Lower leg skin (tissue), 4 donors: ENCODE measurements at regions not wholly inside any gene's neighbourhood (a gene's known extent, or its start where the extent isn't known, plus 50 kb on each side); places are given as distances from the start of the nearest gene placed in this dataset.
"Not testable (repeated sequence)": the region's sequence is repeated elsewhere in the genome, so short reads cannot be mapped to it uniquely, and the experiment has no call there.

Source experiments
- DNase-seq, 2 donors: peaks; one replicate each; pipeline ENCODE4 v3.0.0-alpha.2; 2019; ENCODE audit warnings: low spot score in 2 of 2
- H3K4me3 ChIP-seq: fragments of 200-600 bp; sonication (generic); 2 replicates; pipeline ENCODE4 v1.5.1; 2017; ENCODE audit warnings: mild to moderate bottlenecking, low read depth; ENCODE audit not compliant: poor library complexity, severe bottlenecking
- POLR2A ChIP-seq, 2 donors: fragments of 450-650 bp; IDR thresholded peaks; one replicate each; pipeline ENCODE4 v1.6.1; 2016 to 2017; ENCODE audit warnings: antibody characterized with exemption in 2 of 2, mild to moderate bottlenecking in 1 of 2, moderate library complexity in 1 of 2
- WGBS, 2 donors: methylation state at CpG; one replicate each; pipeline ENCODE4 v1.1.5; 2018; 5-methylcytosine and 5-hydroxymethylcytosine counted together
- intact Hi-C: fragments of 100-400 bp; cut with DNase I; formaldehyde crosslinking; loops from one replicate; pipeline ENCODE4 v1.15.0; 2023; ENCODE audit warnings: low total_unique reads
- TF ChIP-seq, protein P1 (sequence below), 3 donors: fragments of 450-650 bp; IDR thresholded peaks; one replicate each; pipeline ENCODE4 v1.5.1; 2016; ENCODE audit warnings: antibody characterized with exemption in 3 of 3, mild to moderate bottlenecking in 3 of 3, moderate library complexity in 2 of 3

GRCh38 chr12:126042286-126042685, 977.1 kb downstream of the AACS start:
- no peak for DNase-seq
- 64 to 81% methylated on average over 5 of the region's 5 CpGs for WGBS, 2 donors
- H3K4me3 ChIP-seq, result no peak overlapping the region
- TF ChIP-seq POLR2A (IDR thresholded peaks at IDR 0.05), result no peak
- intact Hi-C loops, result no loop called here

- WGBS, 2 donors, result 57 to 63% methylated on average over 5 of the region's 5 CpGs
- intact Hi-C loops, H3K4me3 ChIP-seq, DNase-seq: not testable (repeated sequence)
Observed at GRCh38 chr12:126049501-126049900, 984.3 kb downstream of the AACS start.

DNA sequence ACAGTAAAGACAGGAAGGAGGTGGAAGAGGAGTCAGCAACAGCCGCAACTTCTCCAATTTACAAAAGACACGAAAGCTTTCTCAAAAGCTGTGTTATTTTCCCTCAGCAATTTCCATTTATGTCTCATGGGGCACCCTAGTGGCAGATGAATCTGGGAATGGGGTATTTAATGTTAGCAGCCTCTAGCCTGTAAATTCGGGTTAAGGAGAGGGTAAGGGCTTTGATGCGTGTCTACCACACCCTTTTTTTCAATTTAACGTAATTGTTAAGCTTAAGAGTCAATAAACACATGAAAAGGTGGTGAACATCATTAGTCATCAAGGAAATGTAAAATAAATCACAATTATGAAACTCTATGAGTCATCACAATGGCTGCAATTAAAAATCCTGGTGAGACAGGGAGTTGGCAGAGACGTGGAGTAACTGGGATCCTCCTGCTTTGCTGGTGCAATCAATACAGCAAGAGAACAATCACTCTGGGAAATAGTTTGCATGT, 986.4 kb downstream of the AACS start:
- intact Hi-C loops, result no loop called here
- DNase-seq, result no peak
- TF ChIP-seq, protein P1, sequence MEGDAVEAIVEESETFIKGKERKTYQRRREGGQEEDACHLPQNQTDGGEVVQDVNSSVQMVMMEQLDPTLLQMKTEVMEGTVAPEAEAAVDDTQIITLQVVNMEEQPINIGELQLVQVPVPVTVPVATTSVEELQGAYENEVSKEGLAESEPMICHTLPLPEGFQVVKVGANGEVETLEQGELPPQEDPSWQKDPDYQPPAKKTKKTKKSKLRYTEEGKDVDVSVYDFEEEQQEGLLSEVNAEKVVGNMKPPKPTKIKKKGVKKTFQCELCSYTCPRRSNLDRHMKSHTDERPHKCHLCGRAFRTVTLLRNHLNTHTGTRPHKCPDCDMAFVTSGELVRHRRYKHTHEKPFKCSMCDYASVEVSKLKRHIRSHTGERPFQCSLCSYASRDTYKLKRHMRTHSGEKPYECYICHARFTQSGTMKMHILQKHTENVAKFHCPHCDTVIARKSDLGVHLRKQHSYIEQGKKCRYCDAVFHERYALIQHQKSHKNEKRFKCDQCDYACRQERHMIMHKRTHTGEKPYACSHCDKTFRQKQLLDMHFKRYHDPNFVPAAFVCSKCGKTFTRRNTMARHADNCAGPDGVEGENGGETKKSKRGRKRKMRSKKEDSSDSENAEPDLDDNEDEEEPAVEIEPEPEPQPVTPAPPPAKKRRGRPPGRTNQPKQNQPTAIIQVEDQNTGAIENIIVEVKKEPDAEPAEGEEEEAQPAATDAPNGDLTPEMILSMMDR (IDR thresholded peaks at IDR 0.05), result no peak
- TF ChIP-seq POLR2A (IDR thresholded peaks at IDR 0.05), result no peak
- WGBS, 2 donors, result 50 to 57% methylated on average over 6 of the region's 6 CpGs
- no peak overlapping the region for H3K4me3 ChIP-seq

DNA sequence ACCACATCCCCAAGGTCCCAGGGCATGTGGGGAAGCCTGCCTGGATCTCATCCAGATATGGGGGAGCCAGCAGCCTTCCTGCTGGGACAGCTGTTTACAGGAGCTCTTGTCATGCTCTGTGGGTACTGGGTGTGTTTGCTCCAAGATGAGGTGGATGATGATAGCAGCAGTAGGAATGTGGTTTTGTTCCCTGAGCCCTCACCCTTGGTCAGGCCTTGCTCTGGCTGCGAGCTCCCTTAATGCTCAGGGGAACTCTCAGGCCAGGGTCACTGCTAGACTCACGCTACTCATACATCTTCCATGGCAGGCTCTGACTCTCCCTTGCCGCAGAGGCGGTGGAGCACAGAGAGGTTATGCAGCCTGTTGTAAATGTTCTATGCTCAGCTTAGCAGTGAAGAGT, 990.3 kb downstream of the AACS start:
- H3K4me3 ChIP-seq, result no peak overlapping the region
- intact Hi-C loops, result no loop called here
- 68 to 86% methylated on average over 3 to 4 of the region's 4 CpGs for WGBS, 2 donors
- DNase-seq, result peak in 1 of 2 donors; percentile 29
- no peak for TF ChIP-seq POLR2A (IDR thresholded peaks at IDR 0.05)
- TF ChIP-seq, protein P1 (IDR thresholded peaks at IDR 0.05), result no peak

DNA sequence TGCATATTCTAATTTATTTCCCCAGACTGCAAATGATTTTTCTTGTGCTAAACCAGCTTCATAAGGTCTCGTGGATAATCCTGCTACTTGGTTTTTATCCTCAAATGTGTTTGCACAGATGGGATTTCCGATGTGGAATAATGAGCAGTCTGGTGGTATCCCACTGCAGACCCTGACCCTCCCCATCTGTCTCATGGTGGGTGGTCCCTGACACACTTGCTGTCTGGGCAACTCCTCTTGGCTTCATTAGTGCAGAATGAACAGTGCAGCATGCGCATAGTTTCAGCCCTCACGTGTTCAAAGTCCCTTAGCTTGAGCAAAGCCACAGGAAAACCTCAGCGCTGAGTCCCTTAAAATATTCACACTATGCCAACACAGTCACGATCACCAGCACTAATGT, 996.5 kb downstream of the AACS start:
- 56 to 62% methylated on average over 6 of the region's 6 CpGs for WGBS, 2 donors
- DNase-seq, result no peak
- intact Hi-C loops, result no loop called here
- H3K4me3 ChIP-seq, result no peak overlapping the region
- TF ChIP-seq, protein P1 (IDR thresholded peaks at IDR 0.05), result no peak
- TF ChIP-seq POLR2A (IDR thresholded peaks at IDR 0.05), result no peak

DNA sequence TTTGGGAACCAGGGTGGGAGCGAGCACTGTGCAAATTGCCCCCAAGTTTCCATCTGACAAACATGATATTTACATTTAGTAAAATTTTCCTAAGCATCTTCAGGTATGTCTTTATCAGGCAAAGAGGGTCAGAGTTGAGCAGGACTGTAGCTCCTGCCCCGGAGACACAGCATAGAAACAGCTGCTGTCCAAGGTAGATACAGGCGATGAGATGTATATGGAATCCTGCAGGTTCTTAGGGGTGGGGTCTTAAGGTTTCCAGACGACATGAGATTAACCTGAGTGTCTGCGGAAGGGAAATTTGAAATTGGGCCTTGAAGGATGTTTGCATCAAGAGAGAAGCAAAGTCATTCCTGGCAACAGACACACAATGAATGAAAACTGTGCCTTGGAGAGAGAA, 998.8 kb downstream of the AACS start:
- no peak overlapping the region for H3K4me3 ChIP-seq
- intact Hi-C loops, result no loop called here
- no peak for DNase-seq
- WGBS, 2 donors, result 76 to 77% methylated on average over 5 of the region's 5 CpGs
- TF ChIP-seq, protein P1 (IDR thresholded peaks at IDR 0.05), result no peak
- no peak for TF ChIP-seq POLR2A (IDR thresholded peaks at IDR 0.05)

- no peak for TF ChIP-seq POLR2A (IDR thresholded peaks at IDR 0.05)
- TF ChIP-seq, protein P1 (IDR thresholded peaks at IDR 0.05), result no peak
- WGBS, 2 donors, result 52 to 61% methylated on average over 3 of the region's 3 CpGs
- DNase-seq, result no peak
- intact Hi-C loops, result no loop called here
- H3K4me3 ChIP-seq, result no peak overlapping the region
Observed at GRCh38 chr12:126067626-126068329, 1002.5 kb downstream of the AACS start.
